Activated CD8-positive, alpha-beta memory T cell treated with anti-CD3 and anti-CD28 coated beads for 48 hours (primary cell): ENCODE measurements at regions not wholly inside any gene's neighbourhood (a gene's known extent, or its start where the extent isn't known, plus 50 kb on each side); places are given as distances from the start of the nearest gene placed in this dataset.
"Not testable (repeated sequence)": the region's sequence is repeated elsewhere in the genome, so short reads cannot be mapped to it uniquely, and the experiment has no call there.

Source experiments
- DNase-seq, 3 experiments: peaks; one replicate each; pipeline ENCODE4 v3.0.0-alpha.2; 2020; ENCODE audit warnings: low read depth in 2 of 3, low spot score in 2 of 3

GRCh38 chr6:15843226-15843625 is 180.4 kb upstream of the DTNBP1 start:
- no peak for DNase-seq

- DNase-seq: no peak
These were observed 179.9 kb upstream of the DTNBP1 start for GRCh38 chr6:15842727-15843117.

- DNase-seq: no peak
These were observed 179.3 kb upstream of the DTNBP1 start for GRCh38 chr6:15841937-15842726.

DNA sequence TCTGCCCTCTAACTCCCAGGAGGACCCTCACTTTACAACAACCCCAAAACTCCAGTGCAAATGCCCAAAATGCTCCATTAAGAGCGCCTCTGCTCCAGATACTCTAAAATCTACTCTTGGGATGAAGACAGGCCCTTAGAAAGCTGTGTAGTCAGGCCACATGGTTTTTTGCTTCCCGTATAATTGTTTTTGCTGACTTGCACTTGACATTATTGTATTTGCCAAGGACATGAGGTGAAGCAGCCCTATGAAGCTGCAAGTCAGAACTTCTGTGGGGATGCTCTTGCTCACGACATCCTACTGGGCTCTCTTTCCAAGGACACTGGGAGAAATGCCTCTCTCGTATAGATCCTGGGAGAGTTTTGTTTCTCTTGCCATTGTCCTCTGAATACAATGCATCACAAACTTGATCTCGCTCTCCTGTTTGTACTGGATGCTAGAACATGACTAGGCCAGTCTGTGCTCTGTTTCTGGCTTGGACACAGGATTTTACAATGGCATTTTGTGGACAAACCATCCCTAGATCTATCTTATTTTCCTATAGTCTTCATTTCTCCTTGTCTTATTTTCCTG is 177.2 kb upstream of the DTNBP1 start:
- no peak for DNase-seq

- no peak for DNase-seq
These were observed 174.4 kb upstream of the DTNBP1 start for GRCh38 chr6:15837205-15837604.

GRCh38 chr6:15832841-15833240 is 170.0 kb upstream of the DTNBP1 start:
- no peak for DNase-seq

DNA sequence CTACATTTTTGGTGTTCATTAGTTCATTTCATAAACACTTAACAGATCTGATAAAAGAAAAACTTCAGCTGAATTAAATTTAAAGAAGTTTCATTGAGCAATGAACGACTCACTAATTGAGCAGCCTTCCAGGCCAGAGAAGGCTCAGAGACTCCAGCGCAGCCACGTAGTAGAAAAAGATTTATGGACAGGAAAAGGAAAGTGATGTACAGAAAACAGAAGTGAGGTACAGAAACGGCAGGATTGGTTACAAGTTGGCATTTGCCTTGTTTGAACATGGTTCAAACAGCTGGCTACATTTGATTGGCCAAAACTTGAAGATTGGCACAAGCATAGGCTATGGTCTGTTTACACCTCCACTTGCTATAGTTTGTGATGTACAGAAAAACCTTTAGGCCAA is 166.3 kb upstream of the DTNBP1 start:
- DNase-seq: no peak

DNA sequence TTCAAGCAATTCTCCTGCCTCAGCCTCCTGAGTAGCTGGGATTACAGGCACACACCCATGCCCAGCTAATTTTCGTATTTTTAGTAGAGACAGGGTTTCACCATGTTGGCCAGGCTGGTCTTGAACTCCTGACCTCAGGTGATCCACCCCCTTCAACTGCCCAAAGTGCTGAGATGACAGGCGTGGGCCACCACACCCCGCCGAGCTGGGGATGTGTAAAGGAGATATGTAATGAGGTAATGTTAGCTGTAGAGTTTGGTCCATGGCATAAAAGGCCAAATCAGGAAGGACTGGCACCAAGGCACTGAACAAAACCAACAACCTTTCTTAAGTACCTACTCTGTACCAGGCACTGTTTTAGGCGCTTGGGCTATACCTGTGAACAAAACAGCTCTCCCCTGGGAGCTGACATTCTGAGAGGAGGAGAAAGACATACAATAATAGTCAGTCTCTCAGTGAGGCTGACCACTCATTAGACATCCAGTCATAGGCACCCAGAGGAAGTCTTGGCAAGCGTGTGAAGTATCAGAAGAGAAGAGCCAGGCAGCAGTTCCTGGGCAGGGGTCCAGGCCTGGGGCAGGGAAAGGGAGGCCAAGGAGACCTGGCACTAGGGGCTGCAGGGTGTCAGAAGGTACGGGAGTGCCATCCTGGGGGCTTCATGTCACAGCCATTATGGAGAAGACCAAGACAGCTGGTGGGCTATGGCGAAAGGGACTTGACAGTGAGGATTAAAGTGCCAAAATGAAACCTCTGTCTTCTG is 164.8 kb upstream of the DTNBP1 start:
- no peak for DNase-seq

DNA sequence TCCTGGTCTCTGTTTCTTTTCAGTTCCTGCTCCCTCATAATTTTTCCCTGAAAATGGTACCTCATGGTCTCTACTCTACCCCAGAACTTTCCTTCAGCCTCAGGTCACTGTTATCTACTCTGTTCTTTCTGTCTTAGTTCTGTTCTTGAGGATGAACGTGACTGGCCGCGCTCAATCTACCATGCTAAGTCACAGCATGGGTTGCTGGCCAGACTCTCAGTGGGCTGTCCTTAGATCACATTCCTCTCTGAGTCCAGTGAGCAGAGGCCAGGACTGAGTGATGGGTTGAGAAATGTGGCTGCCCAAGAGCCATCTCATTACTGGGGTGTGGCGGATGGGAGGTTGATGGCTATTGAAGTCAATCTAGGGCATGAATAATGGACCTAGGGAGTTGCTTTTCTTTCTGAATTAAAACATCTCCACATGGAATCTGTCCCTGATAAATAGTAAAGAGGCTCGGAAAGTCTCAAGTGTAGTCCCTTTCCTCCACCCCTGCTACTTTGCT is 164.0 kb upstream of the DTNBP1 start:
- no peak for DNase-seq

GRCh38 chr6:15825332-15825930 is 162.6 kb upstream of the DTNBP1 start:
- DNase-seq: no peak

DNA sequence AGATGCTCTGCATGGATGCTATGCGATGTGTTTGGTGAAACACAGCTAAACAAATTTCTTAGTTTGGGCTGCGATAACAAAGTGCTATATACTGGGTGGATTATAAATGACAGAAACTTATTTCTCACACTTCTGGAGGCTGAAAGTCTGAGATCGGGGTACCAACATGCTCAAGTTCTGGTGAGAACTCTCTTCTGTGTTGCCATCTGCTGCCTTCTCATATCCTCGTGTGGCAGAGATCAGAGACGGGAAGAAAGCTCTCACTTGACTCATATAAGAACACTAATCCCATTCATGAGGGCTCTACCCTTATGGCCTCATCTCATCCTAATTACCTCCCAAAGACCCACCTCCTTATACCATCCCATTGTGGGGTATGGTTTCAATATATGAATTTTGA is 162.0 kb upstream of the DTNBP1 start:
- no peak for DNase-seq

DNA sequence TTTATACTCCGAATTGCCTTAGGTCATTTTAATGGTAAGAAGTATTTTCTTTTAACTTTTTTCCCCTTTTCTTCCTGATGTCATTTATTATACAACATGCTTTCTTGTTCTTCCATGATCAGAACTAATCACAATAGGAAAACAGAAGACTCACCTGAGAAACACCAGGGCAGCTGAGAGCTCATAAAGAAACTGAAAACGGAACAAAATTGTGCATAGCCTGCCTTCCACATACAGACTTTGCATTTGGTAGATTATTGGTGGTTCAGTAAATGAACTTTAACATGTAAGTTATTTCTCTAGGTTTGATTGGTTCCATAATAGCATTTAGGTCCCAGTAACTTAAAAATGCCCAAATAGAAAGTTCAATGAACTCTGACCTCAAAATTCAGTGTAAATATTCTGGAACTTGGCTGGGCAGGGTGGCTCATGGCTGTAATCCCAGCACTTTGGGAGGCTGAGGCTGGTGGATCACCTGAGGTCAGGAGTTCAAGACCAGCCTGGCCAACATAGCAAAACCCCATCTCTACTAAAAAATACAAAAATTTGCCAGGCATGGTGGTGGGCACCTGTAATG is 161.1 kb upstream of the DTNBP1 start:
- DNase-seq: no peak

- no peak for DNase-seq
These were observed 160.0 kb upstream of the DTNBP1 start for GRCh38 chr6:15822835-15823234.

GRCh38 chr6:15819841-15820240 is 157.0 kb upstream of the DTNBP1 start:
- no peak for DNase-seq

GRCh38 chr6:15819226-15819625 is 156.4 kb upstream of the DTNBP1 start:
- no peak for DNase-seq

GRCh38 chr6:15818491-15818890 is 155.7 kb upstream of the DTNBP1 start:
- DNase-seq: no peak

DNA sequence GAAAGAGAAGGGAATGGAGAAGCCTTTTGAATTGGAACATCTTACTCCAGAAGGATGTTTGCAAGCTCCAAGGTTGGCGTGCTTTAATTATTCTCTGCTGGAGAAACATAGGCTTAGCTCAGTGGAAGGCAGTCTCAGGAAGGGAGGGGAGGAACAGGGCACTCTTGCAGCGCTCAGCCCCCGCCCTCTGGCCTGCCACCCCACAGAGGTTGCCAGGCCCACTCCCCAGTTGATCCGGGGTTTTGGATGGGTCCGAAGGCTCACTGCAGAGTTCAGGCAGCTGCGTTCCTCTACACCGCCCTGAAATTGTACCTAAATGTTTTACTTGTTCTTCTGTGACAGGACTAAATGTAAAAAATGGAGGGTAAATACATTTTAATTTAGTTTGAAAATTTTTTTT is 155.2 kb upstream of the DTNBP1 start:
- DNase-seq: no peak

DNA sequence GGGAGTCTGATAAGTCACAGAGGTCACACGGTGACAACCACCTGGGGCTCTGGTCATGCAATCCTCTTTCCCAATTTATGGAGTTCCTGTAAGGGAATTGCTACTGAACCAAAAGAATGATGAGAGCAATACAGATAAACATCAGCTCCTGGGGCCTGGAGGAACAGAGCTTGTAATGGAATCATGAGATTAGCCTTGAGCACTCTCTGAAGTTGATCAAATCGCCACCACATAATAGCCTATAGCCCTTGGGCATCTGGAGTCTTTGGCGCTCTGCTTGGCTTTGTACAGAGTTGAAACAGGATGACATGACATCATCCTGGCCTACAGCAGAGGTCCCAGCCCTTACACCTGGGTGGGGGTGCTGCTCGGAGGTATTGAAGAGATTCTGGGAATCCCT is 154.3 kb upstream of the DTNBP1 start:
- DNase-seq: no peak

DNA sequence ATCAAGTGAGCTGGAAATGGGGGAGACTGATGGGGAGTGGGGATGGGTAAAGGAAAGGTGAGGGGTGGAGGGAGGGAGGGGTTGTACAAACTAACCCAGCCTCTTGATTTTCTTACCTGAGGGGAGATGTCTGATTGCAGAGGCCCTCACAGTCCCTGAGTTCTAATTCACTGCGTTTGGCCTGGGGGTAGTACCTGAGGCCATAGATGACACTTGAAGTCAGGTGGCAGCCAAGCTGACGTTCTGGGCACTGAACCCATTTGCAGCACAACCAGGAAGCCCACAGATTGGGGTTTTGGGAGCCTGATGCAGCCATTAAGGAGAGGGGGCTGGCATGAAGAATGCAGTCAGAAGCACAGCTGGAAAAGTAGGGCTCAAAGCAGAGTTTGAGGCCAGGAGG is 153.8 kb upstream of the DTNBP1 start:
- no peak for DNase-seq

DNA sequence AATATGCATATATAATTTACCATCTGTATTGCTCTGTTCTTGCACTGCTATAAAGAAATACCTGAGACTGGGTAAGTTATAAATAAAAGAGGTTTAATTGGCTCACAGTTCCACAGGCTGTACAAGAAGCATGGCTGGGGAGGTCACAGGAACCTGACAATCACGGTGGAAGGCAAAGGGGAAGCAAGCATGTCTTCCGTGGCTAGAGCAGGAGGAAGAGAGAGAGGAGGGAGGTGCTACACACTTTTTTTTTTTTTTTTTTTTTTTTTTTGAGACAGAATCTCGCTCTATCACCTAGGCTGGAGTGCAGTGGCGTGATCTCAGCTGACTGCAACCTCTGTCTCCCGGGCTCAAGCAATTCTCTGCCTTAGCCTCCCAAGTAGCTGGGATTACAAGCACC is 150.9 kb upstream of the DTNBP1 start:
- not testable (repeated sequence) for DNase-seq

GRCh38 chr6:15811107-15811506 is 148.3 kb upstream of the DTNBP1 start:
- no peak for DNase-seq
